ENCODE measurements at regions not wholly inside any gene's neighbourhood (a gene's known extent, or its start where the extent isn't known, plus 50 kb on each side); places are given as distances from the start of the nearest gene placed in this dataset.

DNA sequence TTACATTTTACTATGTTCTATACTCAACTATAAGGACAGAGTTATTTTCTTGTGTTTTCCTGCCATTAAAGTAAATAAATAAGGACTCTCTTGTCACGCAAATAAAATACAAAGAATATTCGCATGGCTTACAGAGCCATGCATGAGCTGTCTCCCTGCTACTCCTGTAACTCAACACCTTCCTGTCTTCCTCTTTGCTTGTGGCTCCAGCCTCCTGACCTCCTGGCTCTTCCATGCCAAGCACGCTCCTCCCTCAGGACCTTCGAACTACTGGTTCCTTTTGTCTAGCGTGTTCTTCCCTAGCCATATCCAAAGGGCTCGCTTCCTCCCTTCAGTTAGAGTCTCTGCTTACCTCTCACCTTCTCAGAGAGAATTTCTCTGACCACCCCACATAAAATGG is 124.3 kb upstream of the TMC3 start:
- no peak overlapping the region for H3K4ac ChIP-seq (ENCODE audit: low read depth in 1 of 2, low read length in 2 of 2)
- 90% methylated on average over 6 of the region's 6 CpGs for WGBS
- no peak overlapping the region for H4K91ac ChIP-seq (ENCODE audit: low read length)
- H3K14ac ChIP-seq (ENCODE audit: low read length in 2 of 2) = no peak overlapping the region
- no peak for DNase-seq
- no peak overlapping the region for H2BK12ac ChIP-seq (ENCODE audit: low read length in 2 of 2)
- no peak overlapping the region for H2AFZ ChIP-seq (ENCODE audit: low read depth, low read length)
- H2AK5ac ChIP-seq (ENCODE audit: low read length, severe bottlenecking) = no peak overlapping the region
- H3K4me1 ChIP-seq (ENCODE audit: control insufficient read depth, insufficient read depth, low read depth, low read length) = no peaks in the 10 kb centered on the region
- H4K8ac ChIP-seq (ENCODE audit: low read length) = no peak overlapping the region
- H3K27me3 ChIP-seq (ENCODE audit: control insufficient read depth in 1 of 2, insufficient read depth in 1 of 2, low read length in 2 of 2) = peaks cover 0 to 31% of the 10 kb centered on the region in 2 experiments
- H3K23ac ChIP-seq (ENCODE audit: low read length in 2 of 2) = no peak overlapping the region
- H3K27ac ChIP-seq (ENCODE audit: low read length, poor library complexity, severe bottlenecking) = no peak overlapping the region
- H3K79me1 ChIP-seq (replicated peaks; ENCODE audit: low read length, poor library complexity, severe bottlenecking) = no peaks in the 10 kb centered on the region
- H2BK5ac ChIP-seq (ENCODE audit: low read depth, low read length, poor library complexity, severe bottlenecking) = no peak overlapping the region
- H3K9me3 ChIP-seq (ENCODE audit: control insufficient read depth, low read length) = no peaks in the 10 kb centered on the region
- H3K4me3 ChIP-seq (ENCODE audit: insufficient read depth in 1 of 2, low read depth in 1 of 2, low read length in 2 of 2) = no peak overlapping the region
- H3K36me3 ChIP-seq (ENCODE audit: control insufficient read depth in 1 of 2, insufficient read depth in 2 of 2, low read depth in 1 of 2, low read length in 2 of 2) = no peaks in the 10 kb centered on the region
- no peak overlapping the region for H3K4me2 ChIP-seq (ENCODE audit: low read length, poor library complexity, severe bottlenecking)
- H2BK120ac ChIP-seq (ENCODE audit: low read depth, low read length) = no peak overlapping the region
- no peak overlapping the region for H3K18ac ChIP-seq (ENCODE audit: low read depth in 1 of 2, low read length in 2 of 2)
- no peak overlapping the region for H3K9ac ChIP-seq (ENCODE audit: low read length)
- H2BK15ac ChIP-seq (ENCODE audit: low read depth, poor library complexity, severe bottlenecking) = no peak overlapping the region

DNA sequence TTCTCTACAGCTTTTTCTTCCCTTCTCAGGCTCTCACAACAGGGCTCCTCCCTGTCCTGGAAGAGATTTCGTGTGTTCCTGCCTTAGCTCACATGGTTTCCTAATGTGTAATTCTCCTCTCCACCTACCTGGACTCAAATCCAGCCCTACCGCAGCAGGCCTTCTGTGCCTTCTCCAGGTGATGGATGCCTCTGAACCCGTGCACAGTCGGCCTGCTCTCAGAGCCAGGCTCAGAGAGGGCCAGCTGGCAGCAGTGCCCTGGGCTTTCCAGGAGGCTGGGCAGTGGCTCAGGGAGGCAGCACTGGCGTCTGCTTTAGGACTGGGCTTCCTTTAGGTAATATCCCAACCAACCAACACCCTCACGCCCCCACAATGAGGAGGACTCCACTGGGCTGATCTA is 123.2 kb upstream of the TMC3 start:
- Histone ChIP-seq H3K4me2 (ENCODE audit: low read length, poor library complexity, severe bottlenecking) (no peak overlapping the region), H4K91ac (ENCODE audit: low read length) (no peak overlapping the region), H2BK5ac (ENCODE audit: low read depth, low read length, poor library complexity, severe bottlenecking) (no peak overlapping the region), H3K4ac (ENCODE audit: low read depth in 1 of 2, low read length in 2 of 2) (no peak overlapping the region), H3K79me1 (replicated peaks; ENCODE audit: low read length, poor library complexity, severe bottlenecking) (no peaks in the 10 kb centered on the region), H2BK120ac (ENCODE audit: low read depth, low read length) (no peak overlapping the region), H2AK5ac (ENCODE audit: low read length, severe bottlenecking) (no peak overlapping the region), H3K4me3 (ENCODE audit: insufficient read depth in 1 of 2, low read depth in 1 of 2, low read length in 2 of 2) (no peak overlapping the region), H3K4me1 (ENCODE audit: control insufficient read depth, insufficient read depth, low read depth, low read length) (no peaks in the 10 kb centered on the region), H3K9ac (ENCODE audit: low read length) (no peak overlapping the region), H3K36me3 (ENCODE audit: control insufficient read depth in 1 of 2, insufficient read depth in 2 of 2, low read depth in 1 of 2, low read length in 2 of 2) (no peaks in the 10 kb centered on the region), H3K27ac (ENCODE audit: low read length, poor library complexity, severe bottlenecking) (no peak overlapping the region), H2BK15ac (ENCODE audit: low read depth, poor library complexity, severe bottlenecking) (no peak overlapping the region), H3K27me3 (ENCODE audit: control insufficient read depth in 1 of 2, insufficient read depth in 1 of 2, low read length in 2 of 2) (peaks cover 0 to 31% of the 10 kb centered on the region in 2 experiments), H4K8ac (ENCODE audit: low read length) (no peak overlapping the region), H3K18ac (ENCODE audit: low read depth in 1 of 2, low read length in 2 of 2) (no peak overlapping the region), H3K14ac (ENCODE audit: low read length in 2 of 2) (no peak overlapping the region), H2AFZ (ENCODE audit: low read depth, low read length) (no peak overlapping the region), H2BK12ac (ENCODE audit: low read length in 2 of 2) (no peak overlapping the region), H3K23ac (ENCODE audit: low read length in 2 of 2) (no peak overlapping the region), H3K9me3 (ENCODE audit: control insufficient read depth, low read length) (no peaks in the 10 kb centered on the region)
- no peak for DNase-seq
- WGBS = 71% methylated on average over 5 of the region's 6 CpGs

DNA sequence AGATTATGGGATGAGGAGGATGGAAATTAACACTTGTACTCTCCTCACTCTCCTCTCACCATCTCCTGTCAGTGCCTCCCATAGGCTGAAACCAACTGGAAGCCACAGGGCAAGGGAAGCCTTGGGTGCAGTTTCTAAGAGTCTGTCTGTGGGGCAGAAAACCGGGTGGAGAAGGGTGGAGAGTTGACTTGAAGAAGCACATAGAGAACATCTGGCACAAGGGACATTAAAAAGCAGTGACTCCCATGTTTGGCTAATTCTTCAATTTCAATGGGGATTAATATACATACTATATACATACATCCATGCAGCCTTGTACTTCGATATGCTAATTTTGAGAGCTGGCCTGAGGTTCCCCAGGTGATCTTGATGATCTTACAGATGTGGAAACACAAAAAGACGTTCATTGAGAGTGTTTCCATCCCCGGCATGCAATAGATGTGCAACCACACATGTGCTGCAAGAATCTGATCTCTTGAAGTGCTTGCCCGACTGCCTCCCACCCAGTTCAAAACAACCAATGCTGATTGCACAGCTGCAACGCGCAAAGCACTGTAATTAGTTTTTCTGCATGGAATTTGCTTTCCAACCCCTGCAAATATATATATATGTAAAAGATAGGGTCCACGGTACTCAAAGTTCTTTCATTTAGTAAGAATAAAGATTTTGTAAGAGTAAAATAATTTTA is 121.9 kb upstream of the TMC3 start:
- Histone ChIP-seq H2BK120ac (ENCODE audit: low read depth, low read length) (no peak overlapping the region), H2BK12ac (ENCODE audit: low read length in 2 of 2) (no peak overlapping the region), H4K91ac (ENCODE audit: low read length) (no peak overlapping the region), H3K27me3 (ENCODE audit: control insufficient read depth in 1 of 2, insufficient read depth in 1 of 2, low read length in 2 of 2) (peaks cover 0 to 38% of the 10 kb centered on the region in 2 experiments), H2BK5ac (ENCODE audit: low read depth, low read length, poor library complexity, severe bottlenecking) (no peak overlapping the region), H2AK5ac (ENCODE audit: low read length, severe bottlenecking) (no peak overlapping the region), H2AFZ (ENCODE audit: low read depth, low read length) (no peak overlapping the region), H3K4me1 (ENCODE audit: control insufficient read depth, insufficient read depth, low read depth, low read length) (no peaks in the 10 kb centered on the region), H3K9ac (ENCODE audit: low read length) (no peak overlapping the region), H3K4me3 (ENCODE audit: insufficient read depth in 1 of 2, low read depth in 1 of 2, low read length in 2 of 2) (no peak overlapping the region), H4K8ac (ENCODE audit: low read length) (no peak overlapping the region), H3K4me2 (ENCODE audit: low read length, poor library complexity, severe bottlenecking) (no peak overlapping the region), H3K79me1 (replicated peaks; ENCODE audit: low read length, poor library complexity, severe bottlenecking) (no peaks in the 10 kb centered on the region), H3K4ac (ENCODE audit: low read depth in 1 of 2, low read length in 2 of 2) (no peak overlapping the region), H3K14ac (ENCODE audit: low read length in 2 of 2) (no peak overlapping the region), H3K23ac (ENCODE audit: low read length in 2 of 2) (no peak overlapping the region), H3K18ac (ENCODE audit: low read depth in 1 of 2, low read length in 2 of 2) (no peak overlapping the region), H3K27ac (ENCODE audit: low read length, poor library complexity, severe bottlenecking) (no peak overlapping the region), H2BK15ac (ENCODE audit: low read depth, poor library complexity, severe bottlenecking) (no peak overlapping the region), H3K36me3 (ENCODE audit: control insufficient read depth in 1 of 2, insufficient read depth in 2 of 2, low read depth in 1 of 2, low read length in 2 of 2) (no peaks in the 10 kb centered on the region), H3K9me3 (ENCODE audit: control insufficient read depth, low read length) (no peaks in the 10 kb centered on the region)
- no peak for DNase-seq
- 75% methylated on average over 4 of the region's 8 CpGs for WGBS

DNA sequence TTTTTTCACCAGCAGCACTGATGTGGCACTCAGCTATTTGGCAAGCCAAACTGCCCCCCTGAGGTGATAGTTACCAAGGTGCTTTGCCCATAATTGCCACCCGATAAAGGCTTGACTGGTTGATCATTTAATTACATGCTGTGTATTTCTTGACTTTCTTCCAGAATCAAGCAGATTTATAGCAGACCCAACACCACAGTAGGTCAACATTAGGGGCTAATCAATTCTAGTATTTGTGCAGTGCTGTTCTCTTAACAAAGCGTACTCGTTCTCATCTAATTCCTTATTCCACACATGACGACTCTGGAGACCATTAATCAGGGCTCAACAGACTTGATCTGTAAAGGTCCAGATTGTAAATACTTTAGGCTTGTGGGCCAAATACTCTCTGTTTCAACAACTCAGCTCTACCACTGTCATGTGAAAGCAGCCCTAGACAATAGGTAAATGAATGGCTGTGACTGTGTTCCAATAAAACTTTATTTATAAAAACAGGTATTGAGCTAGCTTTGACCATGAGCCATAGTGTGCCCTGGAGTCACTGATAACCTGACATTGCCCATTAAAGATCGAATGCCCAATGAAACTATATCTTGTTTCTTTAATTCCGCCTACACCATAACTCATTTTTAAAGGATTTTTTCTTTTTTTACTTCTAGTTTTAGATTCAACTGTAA is 119.1 kb upstream of the TMC3 start:
- Histone ChIP-seq H3K9me3 (ENCODE audit: control insufficient read depth, low read length) (no peaks in the 10 kb centered on the region), H3K18ac (ENCODE audit: low read depth in 1 of 2, low read length in 2 of 2) (no peak overlapping the region), H2BK120ac (ENCODE audit: low read depth, low read length) (no peak overlapping the region), H3K4me1 (ENCODE audit: control insufficient read depth, insufficient read depth, low read depth, low read length) (no peaks in the 10 kb centered on the region), H3K27me3 (ENCODE audit: control insufficient read depth in 1 of 2, insufficient read depth in 1 of 2, low read length in 2 of 2) (peaks cover 0 to 35% of the 10 kb centered on the region in 2 experiments), H3K79me1 (replicated peaks; ENCODE audit: low read length, poor library complexity, severe bottlenecking) (no peaks in the 10 kb centered on the region), H3K14ac (ENCODE audit: low read length in 2 of 2) (no peak overlapping the region), H4K91ac (ENCODE audit: low read length) (no peak overlapping the region), H2AFZ (ENCODE audit: low read depth, low read length) (no peak overlapping the region), H3K4ac (ENCODE audit: low read depth in 1 of 2, low read length in 2 of 2) (no peak overlapping the region), H3K9ac (ENCODE audit: low read length) (no peak overlapping the region), H3K23ac (ENCODE audit: low read length in 2 of 2) (no peak overlapping the region), H3K4me2 (ENCODE audit: low read length, poor library complexity, severe bottlenecking) (no peak overlapping the region), H2BK5ac (ENCODE audit: low read depth, low read length, poor library complexity, severe bottlenecking) (no peak overlapping the region), H2AK5ac (ENCODE audit: low read length, severe bottlenecking) (no peak overlapping the region), H3K27ac (ENCODE audit: low read length, poor library complexity, severe bottlenecking) (no peak overlapping the region), H3K4me3 (ENCODE audit: insufficient read depth in 1 of 2, low read depth in 1 of 2, low read length in 2 of 2) (no peak overlapping the region), H4K8ac (ENCODE audit: low read length) (no peak overlapping the region), H2BK12ac (ENCODE audit: low read length in 2 of 2) (no peak overlapping the region), H2BK15ac (ENCODE audit: low read depth, poor library complexity, severe bottlenecking) (no peak overlapping the region), H3K36me3 (ENCODE audit: control insufficient read depth in 1 of 2, insufficient read depth in 2 of 2, low read depth in 1 of 2, low read length in 2 of 2) (no peaks in the 10 kb centered on the region)
- DNase-seq = no peak
- WGBS = 96% methylated on average over 4 of the region's 6 CpGs
